22Rv1 (cell line): ENCODE measurements at regions not wholly inside any gene's neighbourhood (a gene's known extent, or its start where the extent isn't known, plus 50 kb on each side); places are given as distances from the start of the nearest gene placed in this dataset.

Experiments
- ZFX ChIP-seq: fragments of 450-650 bp; IDR thresholded peaks from 2 replicates; pipeline ENCODE4 v1.6.1; 2017; ENCODE audit warnings: antibody characterized with exemption, borderline replicate concordance
- TF ChIP-seq, protein P1 (sequence below): fragments of 450-650 bp; IDR thresholded peaks from 2 replicates; pipeline ENCODE4 v1.5.1; 2017; ENCODE audit warnings: mild to moderate bottlenecking

DNA sequence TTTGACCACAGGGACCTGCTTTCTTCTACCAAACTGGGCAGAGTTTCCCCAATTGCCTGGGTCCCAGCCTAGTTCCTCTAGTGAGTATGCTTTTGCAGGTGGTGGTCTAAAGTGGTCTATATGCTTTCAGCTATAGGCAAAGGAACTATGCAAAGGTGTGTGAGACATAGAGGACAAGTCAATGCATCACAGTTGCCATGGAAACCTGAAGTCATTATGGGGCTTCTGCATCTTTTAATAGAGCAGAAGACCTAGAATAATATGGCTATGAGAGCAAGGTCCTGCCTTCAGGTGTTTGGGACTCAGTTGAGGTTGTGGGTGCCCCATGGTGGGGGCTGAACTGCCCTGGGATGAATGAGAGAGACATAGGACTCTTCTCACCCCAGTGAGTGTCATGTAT is 92.1 kb upstream of the RAB40AL start:
- TF ChIP-seq, protein P1, sequence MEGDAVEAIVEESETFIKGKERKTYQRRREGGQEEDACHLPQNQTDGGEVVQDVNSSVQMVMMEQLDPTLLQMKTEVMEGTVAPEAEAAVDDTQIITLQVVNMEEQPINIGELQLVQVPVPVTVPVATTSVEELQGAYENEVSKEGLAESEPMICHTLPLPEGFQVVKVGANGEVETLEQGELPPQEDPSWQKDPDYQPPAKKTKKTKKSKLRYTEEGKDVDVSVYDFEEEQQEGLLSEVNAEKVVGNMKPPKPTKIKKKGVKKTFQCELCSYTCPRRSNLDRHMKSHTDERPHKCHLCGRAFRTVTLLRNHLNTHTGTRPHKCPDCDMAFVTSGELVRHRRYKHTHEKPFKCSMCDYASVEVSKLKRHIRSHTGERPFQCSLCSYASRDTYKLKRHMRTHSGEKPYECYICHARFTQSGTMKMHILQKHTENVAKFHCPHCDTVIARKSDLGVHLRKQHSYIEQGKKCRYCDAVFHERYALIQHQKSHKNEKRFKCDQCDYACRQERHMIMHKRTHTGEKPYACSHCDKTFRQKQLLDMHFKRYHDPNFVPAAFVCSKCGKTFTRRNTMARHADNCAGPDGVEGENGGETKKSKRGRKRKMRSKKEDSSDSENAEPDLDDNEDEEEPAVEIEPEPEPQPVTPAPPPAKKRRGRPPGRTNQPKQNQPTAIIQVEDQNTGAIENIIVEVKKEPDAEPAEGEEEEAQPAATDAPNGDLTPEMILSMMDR: no peak
- TF ChIP-seq ZFX: no peak
